GM21528 (cell line): ENCODE measurements at regions not wholly inside any gene's neighbourhood (a gene's known extent, or its start where the extent isn't known, plus 50 kb on each side); places are given as distances from the start of the nearest gene placed in this dataset.
A peak's percentile ranks its signal among the peaks of the same experiment; 100 is the strongest.

Experiments
- ATAC-seq: cut with Tn5 transposase; IDR thresholded peaks from one replicate; pipeline ENCODE4 v1.9.1; 2021; ENCODE audit warnings: mild to moderate bottlenecking, moderate library complexity; ENCODE audit not compliant: unreplicated experiment, low FRiP score

DNA sequence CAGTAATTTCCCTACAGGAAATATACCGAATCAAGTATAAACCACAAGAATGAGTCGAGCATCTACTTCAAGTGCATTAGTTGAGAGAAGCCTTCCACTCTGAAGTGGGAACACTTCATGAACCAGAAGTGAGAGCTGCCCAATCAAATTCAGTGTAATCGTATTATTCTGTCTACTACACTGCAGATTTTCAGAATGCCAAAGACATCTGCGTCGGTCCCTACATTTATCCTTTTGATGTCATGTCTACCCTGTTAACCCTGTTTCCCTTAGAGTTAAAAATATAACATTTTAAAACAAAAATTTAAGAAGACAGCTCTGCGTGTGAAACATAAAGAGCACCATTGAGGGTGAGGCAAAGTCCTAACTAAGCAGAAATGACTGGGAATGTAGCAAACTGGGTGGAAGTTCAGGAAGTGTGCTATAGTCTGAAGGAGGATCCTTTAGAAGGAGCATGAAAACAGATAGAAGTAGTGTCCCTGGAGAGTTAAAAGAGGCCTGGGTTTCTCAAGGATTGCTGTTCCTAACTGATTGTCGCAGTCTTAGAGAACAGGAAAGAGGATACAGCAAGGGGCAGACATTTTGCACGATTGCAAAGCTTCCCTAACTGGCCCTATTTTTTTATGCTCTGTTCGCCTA is 291.2 kb downstream of the PTPRC start:
- ATAC-seq, result peak; percentile 62

DNA sequence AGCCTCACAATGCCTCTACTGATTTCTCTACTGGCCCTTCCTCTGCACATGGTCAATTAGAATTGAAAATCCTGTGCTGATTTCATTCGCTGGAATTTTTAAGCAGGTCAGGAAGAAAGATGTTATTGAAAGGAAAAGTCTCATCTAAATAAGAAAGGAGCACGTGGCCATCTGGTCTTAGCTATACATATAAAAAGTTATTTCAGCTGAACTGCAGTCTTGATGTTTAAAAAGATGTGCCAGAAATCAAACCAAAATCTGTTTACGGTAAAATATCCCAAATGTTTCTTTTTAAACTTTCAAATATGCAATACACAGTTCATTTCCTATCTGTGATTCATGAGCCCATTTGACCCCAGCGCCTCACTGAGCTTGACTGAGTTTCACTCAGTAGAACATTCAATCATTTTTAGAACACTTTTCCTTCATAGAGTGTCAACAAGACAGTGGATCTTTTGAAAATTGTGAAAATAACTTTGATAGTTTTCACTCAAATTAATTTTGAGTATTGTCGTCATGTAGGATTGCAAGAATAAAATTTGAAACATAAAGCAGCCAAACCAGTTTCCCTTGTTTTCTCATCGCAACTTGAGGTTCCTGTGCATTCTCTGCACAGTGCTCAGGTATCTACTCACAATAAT is 293.6 kb downstream of the PTPRC start:
- ATAC-seq, result no peak

DNA sequence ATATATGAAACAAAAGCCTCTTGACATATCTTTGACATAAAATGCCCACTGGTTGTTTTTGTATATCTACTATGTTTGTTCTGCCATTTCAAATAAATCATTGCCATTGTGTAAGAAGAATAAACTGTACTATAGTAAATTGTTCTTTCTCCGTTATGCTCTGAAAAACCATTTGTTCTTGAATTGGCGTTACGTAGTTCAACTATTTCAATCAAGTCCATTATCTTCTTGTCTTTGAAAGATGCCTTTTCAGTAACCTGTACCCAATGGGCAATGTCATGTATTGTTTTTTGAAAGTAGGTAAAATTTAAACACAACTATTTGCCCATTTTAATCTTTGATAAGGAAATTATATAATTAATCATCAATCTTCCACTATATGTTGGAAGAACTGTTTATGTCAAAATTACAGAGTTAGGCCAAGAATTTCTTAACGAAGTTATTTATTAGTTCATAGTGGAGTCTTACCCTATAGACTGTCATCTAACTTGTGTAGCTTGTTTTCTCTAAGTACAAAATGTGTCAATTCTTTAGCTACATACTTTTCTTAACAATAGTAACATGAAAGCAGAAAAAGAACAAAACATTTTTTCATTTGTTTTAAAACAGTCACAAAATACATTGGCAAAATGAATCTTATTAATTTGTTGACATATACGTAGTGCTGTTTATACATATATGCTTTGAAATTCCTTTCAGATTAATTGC is 294.8 kb downstream of the PTPRC start:
- ATAC-seq, result no peak

DNA sequence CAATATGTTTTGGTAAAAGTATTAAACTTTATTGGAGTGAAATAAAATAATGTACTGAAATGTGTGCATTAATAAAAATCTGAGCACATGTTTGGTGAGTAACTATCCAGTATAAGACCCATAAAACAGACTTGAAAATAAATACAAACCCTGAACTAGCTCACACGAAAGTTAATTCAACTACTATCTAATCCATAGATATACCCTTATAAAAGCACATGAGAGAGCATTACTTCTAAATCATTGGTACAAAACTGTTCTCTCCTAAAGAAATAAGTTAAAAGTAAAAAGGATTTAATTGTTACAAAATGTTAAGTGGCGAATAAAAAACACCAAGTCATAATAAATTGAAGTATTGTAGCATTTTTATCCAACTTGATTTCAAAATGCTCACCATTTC is 295.6 kb downstream of the PTPRC start:
- ATAC-seq, result no peak

DNA sequence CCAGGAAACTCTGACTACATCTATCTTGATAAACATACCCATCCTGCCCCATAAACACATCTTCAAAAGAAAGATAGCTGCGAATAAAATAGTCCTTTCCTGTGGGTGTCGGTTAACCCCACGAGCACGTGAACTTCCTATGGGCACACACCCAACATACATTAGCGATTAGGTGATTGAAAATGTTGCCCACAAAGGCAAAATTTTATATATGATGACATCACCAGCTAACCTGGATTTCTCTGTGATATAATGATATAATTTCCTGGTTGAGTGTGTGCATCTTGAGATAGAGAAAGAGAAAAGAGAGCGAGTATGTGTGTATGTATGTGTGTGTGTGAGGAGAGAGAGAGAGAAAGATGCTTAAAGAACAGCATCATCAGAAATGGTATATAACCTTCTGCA is 296.1 kb downstream of the PTPRC start:
- ATAC-seq, result no peak

DNA sequence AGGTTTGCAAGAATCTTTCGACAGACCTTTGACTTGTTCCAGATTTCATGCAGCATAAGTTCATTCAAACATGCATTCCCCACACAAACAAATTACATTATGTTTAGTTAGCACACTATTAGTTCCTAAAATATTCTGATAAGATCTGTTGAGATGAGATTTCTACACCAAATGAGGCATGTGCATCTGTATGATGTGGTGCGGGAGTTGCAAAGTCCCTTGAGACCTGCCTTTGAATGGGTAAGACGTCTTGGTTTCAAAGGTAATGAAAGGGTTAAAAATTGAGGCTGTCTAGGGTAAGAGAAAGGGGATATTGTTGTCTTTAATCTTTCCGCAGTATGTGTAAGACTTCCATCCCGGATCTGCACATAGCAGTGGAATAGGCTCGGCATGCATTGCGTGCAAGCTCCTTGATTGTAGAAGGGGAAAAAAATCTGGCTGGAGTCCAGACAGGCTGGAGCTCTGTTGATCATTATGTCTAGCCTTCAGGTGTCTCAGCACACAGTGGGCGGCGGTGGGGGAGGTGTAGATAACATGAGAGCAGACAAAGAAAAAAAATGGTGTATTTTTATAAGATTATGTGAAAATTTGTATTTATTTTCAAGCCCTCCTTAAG is 296.6 kb downstream of the PTPRC start:
- peak; percentile 60 for ATAC-seq

DNA sequence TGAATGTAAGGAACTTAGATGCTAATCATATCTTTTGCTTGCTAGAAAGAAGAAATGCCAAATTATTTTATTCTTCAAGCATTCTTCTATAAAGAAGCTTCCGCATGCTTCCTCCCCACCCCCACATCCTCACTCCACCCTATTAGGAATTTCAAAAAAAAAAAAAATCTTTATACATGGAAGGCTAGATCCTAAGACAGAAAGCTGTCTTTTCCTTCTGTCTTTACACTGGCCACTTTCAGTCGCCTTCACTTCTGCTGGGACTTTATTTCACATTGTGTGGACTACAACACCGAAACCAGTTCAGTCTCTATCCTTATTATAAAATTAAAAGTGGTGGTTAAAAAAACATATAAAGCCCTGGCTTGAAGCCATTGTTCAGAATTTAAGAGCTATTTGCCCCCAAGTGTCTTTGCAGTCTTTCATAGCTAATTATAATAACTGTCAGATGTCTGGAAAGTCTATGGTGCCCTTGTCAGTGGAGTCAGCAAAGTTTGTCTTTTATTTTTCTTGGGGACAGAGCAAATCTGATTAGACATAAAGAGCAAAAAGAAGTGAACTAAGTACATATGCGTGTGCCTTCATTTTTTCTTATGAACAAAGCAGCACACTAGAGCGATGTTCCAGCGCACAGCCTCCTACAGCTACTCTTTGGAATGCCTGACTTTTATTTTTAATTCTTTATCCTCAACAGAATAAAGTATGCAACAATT is 297.7 kb downstream of the PTPRC start:
- ATAC-seq, result no peak

DNA sequence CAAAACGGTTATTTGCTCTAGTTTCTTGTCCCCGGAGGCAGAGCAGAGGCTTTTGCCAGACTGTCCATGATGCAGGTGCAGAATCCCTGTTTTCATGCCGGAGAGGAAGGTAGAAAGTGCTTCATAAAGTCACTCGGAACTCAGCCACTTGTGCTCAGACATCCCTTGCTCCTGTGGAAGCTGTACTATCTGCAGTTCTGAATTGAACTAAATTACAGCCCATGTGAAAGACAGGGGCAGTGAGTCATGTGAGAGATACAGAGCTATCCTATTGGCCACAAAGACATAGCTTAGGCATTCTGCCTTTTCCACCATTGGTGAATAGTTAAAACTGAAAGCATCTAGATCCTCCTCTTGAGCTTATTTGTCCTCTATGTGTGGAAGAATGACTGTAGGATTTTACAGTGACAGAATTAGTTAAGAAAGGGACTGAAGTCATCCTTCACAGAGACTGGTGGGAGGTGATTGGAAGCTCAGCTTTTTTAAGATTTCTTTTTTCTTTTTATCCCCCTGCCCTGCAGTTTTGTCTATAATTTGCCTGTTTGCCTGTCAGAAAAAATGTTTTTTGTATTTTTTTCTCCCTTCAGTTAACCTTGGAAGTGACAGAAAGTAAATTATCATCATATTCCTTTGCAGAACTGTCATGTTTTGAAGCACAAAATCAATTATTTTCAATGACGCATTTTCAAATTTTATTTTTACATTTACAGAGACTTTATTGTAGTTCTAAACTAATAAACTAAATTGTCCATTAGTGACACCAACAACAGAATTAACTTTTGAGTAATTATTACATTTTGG is 298.6 kb downstream of the PTPRC start:
- peak; percentile 91 for ATAC-seq

DNA sequence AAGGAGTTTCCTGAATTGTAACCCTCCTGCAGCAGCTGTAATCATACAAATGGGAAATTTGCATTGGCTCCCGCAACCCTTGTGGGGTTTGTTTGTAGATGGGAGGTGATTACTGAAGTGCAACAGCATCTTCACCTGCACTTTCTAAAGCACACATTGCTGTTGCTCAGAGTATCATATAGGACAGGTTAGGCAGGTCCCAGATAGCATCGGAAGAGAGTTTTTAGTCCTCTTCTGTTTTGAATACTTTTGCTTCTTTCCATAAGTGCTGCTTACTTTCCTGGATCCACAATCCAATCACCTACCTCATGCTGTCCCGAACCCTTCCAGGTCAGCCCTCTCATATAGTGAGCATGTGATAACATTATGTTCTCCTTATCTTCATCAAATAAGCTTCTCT is 300.4 kb downstream of the PTPRC start:
- ATAC-seq, result no peak

DNA sequence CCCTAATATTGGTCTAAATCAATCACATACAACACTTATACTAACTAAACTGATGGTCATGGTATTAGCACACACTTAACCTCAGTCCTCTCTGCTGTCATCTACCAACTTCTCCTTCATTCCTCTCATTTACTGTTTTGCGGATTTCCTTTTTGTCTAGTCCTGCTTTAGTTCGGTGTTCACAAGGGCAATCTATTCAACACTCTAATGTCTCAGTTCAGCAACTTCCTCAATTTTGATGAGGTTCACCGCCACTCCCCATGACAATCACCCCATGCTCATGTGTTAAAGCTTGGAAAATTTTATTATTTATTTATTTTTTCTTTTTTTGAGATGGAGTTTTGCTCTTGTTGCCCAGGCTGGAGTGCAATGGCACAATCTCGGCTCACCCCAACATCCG is 301.1 kb downstream of the PTPRC start:
- no peak for ATAC-seq

DNA sequence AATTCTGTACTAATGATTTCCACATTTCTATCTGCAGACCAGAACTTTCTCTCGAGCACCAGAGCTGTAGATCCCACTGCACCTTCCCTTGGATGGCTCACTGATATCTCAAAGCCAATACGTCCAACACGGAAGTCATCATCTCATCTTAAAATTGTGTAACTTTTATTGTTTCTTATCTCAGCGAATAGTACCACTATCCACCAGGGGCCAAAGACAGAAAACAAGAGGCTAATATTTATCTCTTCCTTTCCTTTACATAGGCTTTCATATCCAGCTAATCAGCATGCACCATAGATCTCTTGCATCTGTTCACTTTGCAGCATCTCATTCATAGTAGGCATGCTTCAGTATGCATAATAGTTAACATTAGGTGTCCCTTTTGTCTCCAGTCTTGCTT is 303.6 kb downstream of the PTPRC start:
- no peak for ATAC-seq

DNA sequence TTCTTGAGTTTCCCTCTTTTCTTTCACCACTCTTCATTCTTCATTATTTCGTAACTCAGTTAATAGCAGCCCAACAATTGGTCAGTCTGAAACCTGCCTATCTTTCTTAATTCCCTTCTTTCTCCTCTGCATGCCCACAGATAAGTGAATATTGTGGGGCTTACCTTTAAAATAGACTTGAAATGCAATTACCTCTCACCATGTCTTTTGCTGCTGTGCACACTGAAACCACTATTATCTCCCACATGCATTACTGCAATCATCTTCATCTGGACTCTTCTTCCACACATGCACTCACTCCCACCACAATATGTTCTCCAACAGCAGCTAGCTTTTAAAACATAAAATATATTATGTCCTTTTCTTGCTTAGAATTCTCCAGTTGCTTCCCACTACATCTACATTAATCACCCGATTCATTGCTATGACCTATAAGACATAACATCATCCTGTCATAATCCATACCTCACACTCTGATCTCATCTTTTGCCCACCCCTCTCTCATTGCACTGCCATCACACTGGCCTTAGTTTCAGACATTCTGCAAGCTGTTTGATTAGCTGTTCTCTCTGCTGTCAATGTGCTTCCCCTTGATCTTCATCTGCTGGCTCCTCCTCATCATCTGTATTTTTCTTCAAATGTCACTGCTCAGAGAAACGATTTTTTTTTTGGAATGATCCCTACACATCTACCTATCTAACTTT is 304.8 kb downstream of the PTPRC start:
- ATAC-seq, result no peak

DNA sequence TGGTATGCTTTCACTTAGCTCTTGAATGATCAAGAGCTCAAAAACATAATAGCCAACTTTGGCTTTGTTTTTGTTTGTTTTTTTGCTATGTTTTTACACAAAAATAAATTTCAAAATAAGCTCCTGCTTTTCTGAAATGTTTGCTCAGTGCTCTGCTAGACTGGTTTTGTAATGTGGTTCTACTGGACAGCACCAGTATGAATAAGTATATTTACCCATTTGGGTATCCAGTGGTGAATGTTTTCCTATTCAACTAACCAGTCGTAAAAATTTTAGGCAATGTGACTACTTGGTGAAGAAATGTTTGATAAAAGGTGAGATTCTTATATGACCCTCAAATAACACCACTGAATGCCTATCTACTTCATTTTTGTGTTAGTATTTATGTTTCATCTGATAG is 308.6 kb downstream of the PTPRC start:
- ATAC-seq, result no peak

DNA sequence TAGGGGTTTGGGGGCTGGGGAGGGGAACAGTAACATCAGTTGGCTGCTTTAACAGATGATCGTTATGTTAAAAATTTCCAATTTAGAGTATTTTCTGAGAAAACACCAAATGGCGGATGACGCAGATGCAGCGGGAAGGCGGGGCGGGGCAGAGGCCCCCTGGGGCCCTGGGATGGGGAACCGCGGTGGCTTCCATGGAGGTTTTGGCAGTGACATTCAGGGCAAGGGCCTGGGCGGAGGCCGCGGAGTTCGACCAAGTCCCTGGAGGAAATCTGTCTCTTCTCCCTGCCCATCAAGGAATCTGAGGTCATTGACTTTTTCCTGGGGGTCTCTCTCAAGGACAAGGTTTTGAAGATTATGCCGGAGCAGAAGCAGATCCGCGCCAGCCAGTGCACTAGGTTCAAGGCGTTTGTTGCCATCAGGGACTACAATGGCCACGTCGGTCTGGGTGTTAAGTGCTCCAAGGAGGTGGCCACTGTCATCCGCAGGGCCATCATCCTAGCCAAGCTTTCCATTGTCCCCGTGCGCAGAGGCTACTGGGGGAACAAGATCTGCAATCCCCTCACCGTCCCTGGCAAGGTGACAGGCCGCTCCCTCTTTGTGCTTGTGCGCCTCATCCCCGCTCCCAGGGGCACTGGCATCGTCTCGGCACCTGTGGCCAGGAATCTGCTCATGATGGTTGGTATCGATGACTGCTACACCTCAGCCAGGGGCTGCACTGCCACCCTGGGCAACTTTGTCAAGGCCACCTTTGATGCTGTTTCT is 310.2 kb downstream of the PTPRC start:
- ATAC-seq, result no peak

DNA sequence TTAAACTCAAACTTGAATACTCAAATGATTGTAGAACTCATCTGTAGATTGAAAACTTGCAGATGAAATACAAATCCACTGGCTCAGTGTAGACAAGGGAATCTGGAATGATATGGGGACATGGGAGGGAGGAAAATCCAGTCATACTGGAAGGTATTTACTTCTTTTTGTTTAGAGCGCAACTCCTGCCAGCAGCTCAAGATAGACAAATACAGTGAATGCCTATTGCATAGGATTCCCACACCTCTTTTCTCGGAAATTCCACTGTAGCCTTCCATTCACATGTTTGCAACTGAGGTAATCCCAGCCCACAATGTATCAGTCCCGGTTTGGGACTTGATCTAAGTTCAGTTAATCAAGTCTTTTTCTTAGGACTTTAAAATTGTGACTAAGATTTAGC is 311.2 kb downstream of the PTPRC start:
- no peak for ATAC-seq

DNA sequence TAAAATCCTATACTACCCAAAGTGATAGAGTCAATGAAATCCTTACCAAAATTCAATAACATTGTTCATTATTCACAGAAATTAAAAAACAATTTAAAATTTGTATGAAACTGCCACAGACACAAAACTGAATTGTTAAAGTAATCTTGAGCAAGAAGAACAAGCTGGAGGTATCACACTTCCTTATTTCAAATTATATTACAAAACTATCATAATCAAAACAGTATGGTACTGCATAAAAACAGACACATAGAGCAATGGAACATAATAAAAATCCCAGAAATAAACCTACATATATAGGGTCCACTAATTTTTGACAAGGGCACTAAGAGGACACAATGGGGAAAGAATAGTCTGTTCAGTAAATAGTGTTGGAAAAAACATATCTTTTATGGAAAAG is 316.2 kb downstream of the PTPRC start:
- no peak for ATAC-seq

DNA sequence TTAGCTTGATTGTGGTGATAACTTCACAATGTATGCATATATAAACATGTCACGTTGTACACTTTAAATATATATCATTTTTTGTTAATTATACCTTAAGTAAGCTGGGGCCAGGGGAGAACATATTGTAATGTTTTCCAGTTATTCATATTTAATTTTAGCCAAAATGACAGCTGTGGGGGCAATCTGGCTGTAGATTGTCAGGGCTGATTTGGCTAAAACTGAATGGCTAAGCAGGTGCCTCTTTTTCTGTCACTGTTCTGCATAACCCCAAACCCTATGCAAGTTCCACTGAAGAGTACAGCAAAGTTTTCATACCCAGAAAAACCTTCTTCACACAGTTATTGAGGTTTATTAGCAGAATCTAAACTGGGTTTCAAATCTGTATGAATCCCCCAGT is 318.2 kb downstream of the PTPRC start:
- ATAC-seq, result no peak

DNA sequence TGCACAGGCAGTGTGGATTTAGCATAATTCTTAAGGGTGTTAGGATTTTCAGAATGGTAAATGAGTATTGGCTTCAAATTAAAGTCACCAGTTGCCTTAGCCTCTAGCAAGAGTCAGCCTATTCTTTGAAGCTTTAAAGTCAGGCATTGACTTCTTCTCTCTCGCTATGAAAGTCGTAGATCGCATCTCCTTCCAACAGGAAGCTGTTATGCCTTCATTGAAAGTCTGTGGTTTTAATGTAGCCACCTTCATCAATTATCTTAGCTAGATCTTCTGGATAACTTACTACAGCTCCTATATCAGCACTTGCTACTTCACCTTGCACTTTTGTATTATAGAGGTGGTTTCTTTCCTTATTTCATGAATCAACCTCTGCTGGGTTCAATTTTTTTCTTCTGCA is 320.2 kb downstream of the PTPRC start:
- no peak for ATAC-seq

DNA sequence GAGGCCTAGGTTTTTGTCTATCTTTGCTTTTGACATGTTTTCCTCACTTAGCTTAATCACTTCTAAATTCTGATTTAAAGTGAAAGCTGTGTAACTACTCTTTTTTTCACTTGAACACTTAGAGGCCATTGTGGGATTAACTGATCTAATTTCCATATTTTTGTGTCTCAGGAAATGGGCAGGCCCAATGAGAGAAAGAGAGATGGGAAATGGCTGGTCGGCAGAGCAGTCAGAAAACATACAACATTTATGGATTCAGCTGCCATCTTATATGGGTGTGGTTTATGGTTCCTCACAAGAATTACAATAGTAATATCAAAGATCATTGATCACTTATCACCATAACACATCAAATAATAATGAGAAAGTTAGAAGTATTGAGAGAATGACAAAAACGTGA is 320.8 kb downstream of the PTPRC start:
- no peak for ATAC-seq
